NCI-H2171 (cell line): ENCODE measurements at regions not wholly inside any gene's neighbourhood (a gene's known extent, or its start where the extent isn't known, plus 50 kb on each side); places are given as distances from the start of the nearest gene placed in this dataset.

Source experiments
- DNase-seq: peaks from one replicate; lab custom pipeline; 2025; lab: John Stamatoyannopoulos, UW

- DNase-seq = no peak
Measured at GRCh38 chr9:99282406-99282805, 60.3 kb downstream of the SEC61B start.

GRCh38 chr9:99285965-99286364 is 63.9 kb downstream of the SEC61B start:
- no peak for DNase-seq

- DNase-seq = no peak
Measured at GRCh38 chr9:99286536-99286935, 64.5 kb downstream of the SEC61B start.

GRCh38 chr9:99287641-99288040 is 65.6 kb downstream of the SEC61B start:
- no peak for DNase-seq

GRCh38 chr9:99288830-99289229 is 66.7 kb downstream of the SEC61B start:
- no peak for DNase-seq

GRCh38 chr9:99294850-99295461 is 72.9 kb downstream of the SEC61B start:
- no peak for DNase-seq

- DNase-seq = peak; percentile 94
Measured at GRCh38 chr9:99296291-99296951, 74.3 kb downstream of the SEC61B start.

GRCh38 chr9:99298614-99299013 is 76.5 kb downstream of the SEC61B start:
- DNase-seq = no peak

GRCh38 chr9:99299211-99300102 is 77.4 kb downstream of the SEC61B start:
- peak; percentile 24 for DNase-seq

GRCh38 chr9:99300103-99300439 is 78.0 kb downstream of the SEC61B start:
- DNase-seq = no peak

- no peak for DNase-seq
Measured at GRCh38 chr9:99300603-99301002, 78.5 kb downstream of the SEC61B start.

GRCh38 chr9:99303177-99303576 is 81.1 kb downstream of the SEC61B start:
- no peak for DNase-seq

GRCh38 chr9:99305124-99305523 is 83.0 kb downstream of the SEC61B start:
- DNase-seq = no peak

GRCh38 chr9:99305820-99306811 is 84.0 kb downstream of the SEC61B start:
- no peak for DNase-seq

- DNase-seq = no peak
Measured at GRCh38 chr9:99307851-99308250, 85.8 kb downstream of the SEC61B start.

GRCh38 chr9:99309141-99309939 is 87.3 kb downstream of the SEC61B start:
- DNase-seq = peak; percentile 21

GRCh38 chr9:99312736-99313135 is 90.7 kb downstream of the SEC61B start:
- DNase-seq = no peak

- no peak for DNase-seq
Measured at GRCh38 chr9:99319048-99319447, 97.0 kb downstream of the SEC61B start.

- no peak for DNase-seq
Measured at GRCh38 chr9:99322299-99322698, 100.2 kb downstream of the SEC61B start.

- no peak for DNase-seq
Measured at GRCh38 chr9:99326112-99326916, 104.2 kb downstream of the SEC61B start.
